Nucleus accumbens (tissue), 56 donors: ENCODE measurements at regions not wholly inside any gene's neighbourhood (a gene's known extent, or its start where the extent isn't known, plus 50 kb on each side); places are given as distances from the start of the nearest gene placed in this dataset.
"Not testable (repeated sequence)": the region's sequence is repeated elsewhere in the genome, so short reads cannot be mapped to it uniquely, and the experiment has no call there.

Source experiments
- DNase-seq, 56 donors: peaks; one replicate each; lab custom pipeline; 2025; lab: John Stamatoyannopoulos, UW

- DNase-seq, result no peak
These were observed 56.7 kb downstream of the CCDC74A start for GRCh38 chr2:131584380-131584779.

- DNase-seq, result no peak
These were observed 57.3 kb downstream of the CCDC74A start for GRCh38 chr2:131584940-131585339.

GRCh38 chr2:131588152-131588873 is 60.6 kb downstream of the CCDC74A start:
- DNase-seq, result no peak

GRCh38 chr2:131589126-131589525 is 61.4 kb downstream of the CCDC74A start:
- not testable (repeated sequence) for DNase-seq

DNA sequence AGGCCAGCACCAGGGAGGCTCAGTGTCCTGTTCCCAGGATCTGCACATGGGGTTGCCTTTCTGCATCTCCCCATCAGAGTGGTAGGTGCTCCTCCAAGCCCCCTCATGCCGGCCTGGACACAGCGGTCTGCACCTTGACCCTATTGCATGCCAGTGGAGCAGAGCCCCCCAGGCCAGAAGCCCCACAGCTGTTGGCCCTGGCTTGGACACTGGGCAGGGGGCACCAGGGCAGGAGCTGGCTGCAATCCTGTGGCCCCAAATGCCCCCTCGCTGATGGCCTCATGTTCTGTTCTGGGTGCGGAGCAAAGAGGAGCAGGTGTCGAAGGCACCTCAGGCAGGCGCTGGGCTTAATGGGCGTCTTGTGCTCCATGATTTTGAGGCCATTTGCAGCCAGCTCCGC is 62.7 kb downstream of the CCDC74A start:
- no peak for DNase-seq

- no peak for DNase-seq
These were observed 63.2 kb downstream of the CCDC74A start for GRCh38 chr2:131590896-131591295.

DNA sequence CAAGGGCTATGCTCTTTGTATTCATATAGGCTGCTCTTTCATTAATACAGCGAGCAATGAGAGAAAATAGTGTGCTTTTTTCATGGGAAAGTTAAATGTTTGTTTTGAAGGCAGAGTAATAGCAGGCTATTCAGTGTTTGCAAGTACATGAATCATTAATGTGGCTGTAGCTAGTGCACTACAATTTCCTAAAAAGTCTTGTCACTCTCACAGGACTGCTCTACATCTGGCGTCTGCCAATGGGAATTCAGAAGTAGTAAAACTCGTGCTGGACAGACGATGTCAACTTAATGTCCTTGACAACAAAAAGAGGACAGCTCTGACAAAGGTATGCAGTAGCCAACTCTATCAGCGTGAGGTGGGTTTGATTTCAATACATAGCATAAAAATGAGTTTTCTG is 68.9 kb downstream of the CCDC74A start:
- DNase-seq, result not testable (repeated sequence)

- DNase-seq, result not testable (repeated sequence)
These were observed 74.8 kb downstream of the CCDC74A start for GRCh38 chr2:131602444-131602843.

GRCh38 chr2:131604652-131605051 is 77.0 kb downstream of the CCDC74A start:
- not testable (repeated sequence) for DNase-seq

GRCh38 chr2:131606366-131606765 is 78.7 kb downstream of the CCDC74A start:
- not testable (repeated sequence) for DNase-seq

GRCh38 chr2:131607056-131607455 is 79.4 kb downstream of the CCDC74A start:
- not testable (repeated sequence) for DNase-seq

DNA sequence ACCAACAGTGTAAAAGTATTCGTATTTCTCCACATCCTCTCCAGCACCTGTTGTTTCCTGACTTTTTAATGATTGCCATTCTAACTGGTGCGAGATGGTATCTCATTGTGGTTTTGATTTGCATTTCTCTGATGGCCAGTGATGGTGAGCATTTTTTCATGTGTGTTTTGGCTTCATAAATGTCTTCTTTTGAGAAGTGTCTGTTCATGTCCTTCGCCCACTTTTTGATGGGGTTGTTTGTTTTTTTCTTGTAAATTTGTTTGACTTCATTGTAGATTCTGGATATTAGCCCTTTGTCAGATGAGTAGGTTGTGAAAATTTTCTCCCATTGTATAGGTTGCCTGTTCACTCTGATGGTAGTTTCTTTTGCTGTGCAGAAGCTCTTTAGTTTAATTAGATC is 86.9 kb downstream of the CCDC74A start:
- DNase-seq, result not testable (repeated sequence)

- not testable (repeated sequence) for DNase-seq
These were observed 90.6 kb downstream of the CCDC74A start for GRCh38 chr2:131618320-131618719.

GRCh38 chr2:131622874-131623273 is 95.2 kb downstream of the CCDC74A start:
- DNase-seq, result not testable (repeated sequence)

DNA sequence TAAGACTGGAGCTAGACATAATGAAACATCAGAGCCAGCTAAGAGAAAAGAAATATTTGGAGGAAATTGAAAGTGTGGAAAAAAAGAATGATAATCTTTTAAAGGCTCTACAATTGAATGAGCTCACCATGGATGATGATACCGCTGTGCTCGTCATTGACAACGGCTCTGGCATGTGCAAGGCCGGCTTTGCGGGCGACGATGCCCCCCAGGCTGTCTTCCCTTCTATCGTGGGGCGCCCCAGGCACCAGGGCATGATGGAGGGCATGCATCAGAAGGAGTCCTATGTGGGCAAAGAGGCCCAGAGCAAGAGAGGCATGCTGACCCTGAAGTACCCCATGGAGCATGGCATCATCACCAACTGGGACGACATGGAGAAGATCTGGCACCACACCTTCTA is 98.3 kb downstream of the CCDC74A start:
- DNase-seq, result not testable (repeated sequence)

DNA sequence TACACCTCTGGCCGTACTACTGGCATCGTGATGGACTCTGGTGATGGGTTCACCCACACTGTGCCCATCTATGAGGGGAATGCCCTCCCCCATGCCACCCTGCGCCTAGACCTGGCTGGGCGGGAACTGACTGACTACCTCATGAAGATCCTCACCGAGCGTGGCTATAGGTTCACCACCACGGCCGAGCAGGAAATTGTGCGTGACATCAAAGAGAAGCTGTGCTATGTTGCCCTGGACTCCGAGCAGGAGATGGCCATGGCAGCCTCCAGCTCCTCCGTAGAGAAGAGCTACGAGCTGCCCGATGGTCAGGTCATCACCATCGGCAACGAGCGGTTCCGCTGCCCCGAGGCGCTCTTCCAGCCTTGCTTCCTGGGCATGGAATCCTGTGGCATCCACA is 98.9 kb downstream of the CCDC74A start:
- not testable (repeated sequence) for DNase-seq

DNA sequence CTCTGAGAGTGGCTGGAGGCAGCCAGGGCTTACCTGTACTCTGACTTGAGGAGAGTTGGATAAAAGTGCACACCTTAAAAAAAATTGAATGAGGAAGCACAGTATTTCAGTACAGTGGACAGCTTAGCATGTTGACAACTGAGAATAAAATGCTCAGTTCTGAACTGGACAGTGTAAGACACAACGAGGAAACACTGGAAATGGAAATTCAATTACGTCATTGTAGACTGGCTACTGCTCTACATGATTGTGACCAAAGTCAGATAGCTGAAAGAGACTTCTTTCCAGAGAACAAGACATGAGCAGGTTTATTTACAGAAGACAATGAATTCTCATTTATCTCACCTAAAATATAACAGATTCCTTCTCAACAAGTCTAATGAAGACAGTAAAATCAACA is 100.1 kb downstream of the CCDC74A start:
- not testable (repeated sequence) for DNase-seq

DNA sequence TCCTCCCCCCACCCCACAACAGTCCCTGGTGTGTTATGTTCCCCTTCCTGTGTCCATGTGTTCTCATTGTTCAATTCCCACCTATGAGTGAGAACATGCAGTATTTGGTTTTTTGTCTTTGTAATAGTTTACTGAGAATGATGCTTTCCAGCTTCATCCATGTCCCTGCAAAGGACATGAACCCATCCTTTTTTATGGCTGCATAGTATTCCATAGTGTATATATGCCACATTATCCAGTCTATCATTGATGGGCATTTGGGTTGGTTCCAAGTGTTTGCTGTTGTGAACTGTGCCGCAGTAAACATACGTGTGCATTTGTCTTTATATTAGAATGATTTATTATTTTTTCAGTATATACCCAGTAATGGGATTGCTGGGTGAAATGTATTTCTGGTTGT is 104.0 kb downstream of the CCDC74A start:
- DNase-seq, result not testable (repeated sequence)

- not testable (repeated sequence) for DNase-seq
These were observed 105.7 kb downstream of the CCDC74A start for GRCh38 chr2:131633405-131633804.

DNA sequence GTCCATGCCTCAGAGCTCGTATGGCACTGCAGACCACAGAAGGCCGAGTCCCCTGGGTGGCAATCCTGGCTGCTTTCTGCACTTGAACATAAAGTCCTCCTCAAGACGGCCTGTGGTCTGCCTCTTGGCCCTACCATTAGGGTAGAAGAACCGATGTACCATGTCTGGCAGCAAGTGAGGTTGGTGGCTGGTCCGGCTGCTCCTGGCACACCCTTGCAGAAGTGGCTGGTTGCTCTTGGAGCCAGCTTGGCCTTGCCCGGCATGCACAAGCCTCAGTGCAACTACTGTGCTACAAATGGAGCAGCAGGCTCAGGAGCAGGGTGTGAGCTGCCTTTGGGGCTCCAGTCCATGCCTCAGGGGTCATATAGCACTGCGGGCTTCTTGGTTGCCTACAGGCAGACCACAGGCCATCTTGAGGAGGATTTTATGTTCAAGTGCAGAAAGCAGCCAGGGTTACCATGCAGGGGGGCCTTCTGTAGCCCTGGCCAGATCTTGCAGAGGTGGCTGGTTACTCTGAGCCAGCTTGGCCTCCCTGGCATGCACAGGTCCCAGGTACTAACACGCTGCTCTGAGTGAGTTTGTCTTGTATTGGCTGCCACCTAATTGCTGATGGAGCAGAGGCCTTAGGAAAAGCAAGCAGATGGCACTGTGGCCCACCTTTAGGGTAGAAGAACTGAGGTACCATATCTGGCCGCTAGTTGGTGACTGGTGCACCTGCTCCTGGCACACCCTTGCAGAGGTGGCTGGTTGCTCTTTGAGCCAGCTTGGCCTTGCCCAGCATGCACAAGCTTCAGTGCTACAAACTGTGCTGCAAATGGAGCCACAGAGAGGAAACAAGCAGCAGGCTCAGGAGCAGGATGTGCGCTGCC is 106.4 kb downstream of the CCDC74A start:
- DNase-seq, result not testable (repeated sequence)

GRCh38 chr2:131635611-131636010 is 107.9 kb downstream of the CCDC74A start:
- DNase-seq, result no peak
